ENCODE measurements at regions not wholly inside any gene's neighbourhood (a gene's known extent, or its start where the extent isn't known, plus 50 kb on each side); places are given as distances from the start of the nearest gene placed in this dataset.
"Not testable (repeated sequence)": the region's sequence is repeated elsewhere in the genome, so short reads cannot be mapped to it uniquely, and the experiment has no call there.

DNA sequence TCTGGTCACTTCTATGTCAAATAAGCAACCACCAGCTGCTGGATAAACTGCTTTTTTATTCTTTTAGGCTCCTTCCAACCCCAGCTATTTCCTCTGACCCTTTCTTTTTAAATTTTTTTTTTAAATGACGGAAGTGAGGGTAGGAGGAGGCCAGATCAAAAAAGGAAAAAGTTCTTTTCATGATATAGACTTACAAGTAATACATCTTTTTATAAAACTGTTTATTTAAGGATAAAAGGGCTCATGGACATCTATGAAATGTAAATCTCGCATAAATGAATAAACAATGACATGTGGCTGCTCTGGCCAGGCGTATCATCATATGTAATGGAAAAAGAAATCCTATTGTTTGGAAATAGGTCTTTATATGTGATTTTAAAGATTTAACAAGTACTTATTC is 169.0 kb upstream of the ATP2B1 start:
- 88 to 97% methylated on average over 2 of the region's 3 CpGs for WGBS, 2 experiments
- Histone ChIP-seq H3K4me1 (ENCODE audit: control insufficient read depth, insufficient read depth, low read length) (peaks cover 13% of the 10 kb centered on the region), H3K27me3 (ENCODE audit: control insufficient read depth, insufficient read depth, low read length, poor library complexity, severe bottlenecking) (no peaks in the 10 kb centered on the region), H3K27ac (ENCODE audit: insufficient read depth, low read depth, low read length, poor library complexity, severe bottlenecking) (no peak overlapping the region), H3K4me3 (ENCODE audit: insufficient read depth, low read depth, low read length) (no peak overlapping the region), H3K9me3 (ENCODE audit: control insufficient read depth, low read length) (no peaks in the 10 kb centered on the region), H3K36me3 (ENCODE audit: control insufficient read depth, insufficient read depth, low read length) (no peaks in the 10 kb centered on the region)

DNA sequence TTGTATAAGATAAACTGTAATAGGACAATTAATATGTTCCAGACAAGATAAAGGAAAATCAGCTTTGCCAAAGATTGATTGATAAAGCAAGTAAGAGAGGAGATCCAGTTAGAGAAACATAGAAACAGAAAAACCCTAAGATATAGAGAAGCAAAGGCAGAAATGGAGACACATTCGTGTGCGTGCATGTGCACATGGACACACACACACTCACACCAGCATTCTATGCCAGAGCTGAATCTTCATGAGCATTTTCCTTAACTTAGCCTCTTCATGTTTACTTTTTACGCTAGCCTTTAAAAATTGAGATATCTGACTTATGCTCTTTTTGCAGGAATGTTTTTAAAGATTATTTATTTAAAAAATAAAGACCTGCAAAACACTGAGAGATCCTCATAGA is 168.5 kb upstream of the ATP2B1 start:
- Histone ChIP-seq H3K27me3 (ENCODE audit: control insufficient read depth, insufficient read depth, low read length, poor library complexity, severe bottlenecking) (no peaks in the 10 kb centered on the region), H3K4me1 (ENCODE audit: control insufficient read depth, insufficient read depth, low read length) (peaks cover 10% of the 10 kb centered on the region), H3K36me3 (ENCODE audit: control insufficient read depth, insufficient read depth, low read length) (no peaks in the 10 kb centered on the region), H3K4me3 (ENCODE audit: insufficient read depth, low read depth, low read length) (no peak overlapping the region), H3K27ac (ENCODE audit: insufficient read depth, low read depth, low read length, poor library complexity, severe bottlenecking) (no peak overlapping the region), H3K9me3 (ENCODE audit: control insufficient read depth, low read length) (no peaks in the 10 kb centered on the region)
- 91 to 94% methylated on average over 2 to 3 of the region's 3 CpGs for WGBS, 2 experiments

DNA sequence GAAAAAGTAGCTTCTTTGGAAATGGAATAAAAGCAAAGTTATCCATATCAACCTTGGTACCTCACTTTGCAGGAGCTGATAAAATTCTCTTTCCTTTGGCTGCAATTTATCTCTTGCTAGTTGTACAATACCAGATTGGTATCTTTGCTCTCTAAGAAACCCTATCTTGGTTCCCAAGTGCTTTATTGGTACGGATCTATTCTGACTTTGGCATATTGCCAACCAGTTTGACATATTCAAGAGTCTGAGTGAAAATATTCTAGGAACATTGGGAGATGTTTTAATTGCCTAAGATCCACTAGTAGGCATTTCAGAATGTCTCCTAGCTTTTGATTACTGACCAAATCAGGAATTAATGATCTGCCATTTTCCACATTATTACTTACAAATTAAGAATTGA is 167.2 kb upstream of the ATP2B1 start:
- Histone ChIP-seq H3K27me3 (ENCODE audit: control insufficient read depth, insufficient read depth, low read length, poor library complexity, severe bottlenecking) (no peaks in the 10 kb centered on the region), H3K27ac (ENCODE audit: insufficient read depth, low read depth, low read length, poor library complexity, severe bottlenecking) (no peak overlapping the region), H3K36me3 (ENCODE audit: control insufficient read depth, insufficient read depth, low read length) (no peaks in the 10 kb centered on the region), H3K9me3 (ENCODE audit: control insufficient read depth, low read length) (no peaks in the 10 kb centered on the region), H3K4me1 (ENCODE audit: control insufficient read depth, insufficient read depth, low read length) (peaks cover 5% of the 10 kb centered on the region), H3K4me3 (ENCODE audit: insufficient read depth, low read depth, low read length) (no peak overlapping the region)
- 79 to 89% methylated on average over 1 of the region's 1 CpG for WGBS, 2 experiments

DNA sequence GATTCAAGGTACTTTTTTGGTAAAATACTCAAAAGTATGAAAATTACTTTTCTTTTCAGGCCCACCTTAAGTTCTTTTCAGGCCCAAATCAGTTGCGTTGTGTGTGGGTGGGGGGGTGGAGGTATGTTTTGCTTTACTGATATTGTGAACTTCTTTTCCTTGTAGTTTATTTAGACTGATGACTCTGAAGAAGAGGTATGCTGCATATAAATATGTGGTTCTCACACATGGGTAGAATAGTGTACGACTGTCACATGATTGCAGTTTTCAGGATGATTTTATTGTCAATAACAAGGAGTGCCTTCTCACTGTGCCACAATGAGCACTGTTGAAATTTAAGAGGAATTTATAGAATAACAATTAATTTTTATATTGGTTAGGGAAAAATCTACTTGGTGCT is 166.6 kb upstream of the ATP2B1 start:
- no peak overlapping the region for H3K4me3 ChIP-seq (ENCODE audit: insufficient read depth, low read depth, low read length)
- no peaks in the 10 kb centered on the region for H3K9me3 ChIP-seq (ENCODE audit: control insufficient read depth, low read length)
- H3K27ac ChIP-seq (ENCODE audit: insufficient read depth, low read depth, low read length, poor library complexity, severe bottlenecking), result no peak overlapping the region
- peaks cover 5% of the 10 kb centered on the region for H3K4me1 ChIP-seq (ENCODE audit: control insufficient read depth, insufficient read depth, low read length)
- WGBS, 2 experiments, result 96 to 97% methylated on average over 2 of the region's 2 CpGs
- no peaks in the 10 kb centered on the region for H3K27me3 ChIP-seq (ENCODE audit: control insufficient read depth, insufficient read depth, low read length, poor library complexity, severe bottlenecking)
- no peaks in the 10 kb centered on the region for H3K36me3 ChIP-seq (ENCODE audit: control insufficient read depth, insufficient read depth, low read length)

DNA sequence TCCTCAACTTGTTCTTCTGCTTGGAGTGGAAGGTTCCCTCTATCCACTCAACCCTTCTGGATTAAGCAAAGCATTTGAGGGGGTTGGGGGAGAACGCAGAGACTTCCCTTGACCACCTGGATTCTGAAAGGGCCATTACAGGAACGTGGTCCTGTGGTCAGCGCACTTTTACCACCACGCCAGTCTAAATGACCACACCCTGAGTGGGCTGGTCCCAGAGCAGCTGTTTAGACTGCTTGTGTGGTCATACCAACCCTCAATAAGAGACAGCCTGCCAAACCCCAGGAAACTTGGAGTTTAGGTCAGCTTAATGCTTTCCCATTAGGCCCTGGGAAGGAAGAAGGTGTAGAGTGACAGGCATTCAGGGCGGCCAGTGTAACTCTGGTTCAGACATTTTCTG is 165.5 kb upstream of the ATP2B1 start:
- 92 to 93% methylated on average over 5 of the region's 5 CpGs for WGBS, 2 experiments
- no peaks in the 10 kb centered on the region for H3K36me3 ChIP-seq (ENCODE audit: control insufficient read depth, insufficient read depth, low read length)
- H3K4me1 ChIP-seq (ENCODE audit: control insufficient read depth, insufficient read depth, low read length), result peaks cover 5% of the 10 kb centered on the region
- H3K9me3 ChIP-seq (ENCODE audit: control insufficient read depth, low read length), result no peaks in the 10 kb centered on the region
- no peaks in the 10 kb centered on the region for H3K27me3 ChIP-seq (ENCODE audit: control insufficient read depth, insufficient read depth, low read length, poor library complexity, severe bottlenecking)
- H3K4me3 ChIP-seq (ENCODE audit: insufficient read depth, low read depth, low read length), result no peak overlapping the region
- H3K27ac ChIP-seq (ENCODE audit: insufficient read depth, low read depth, low read length, poor library complexity, severe bottlenecking), result no peak overlapping the region

DNA sequence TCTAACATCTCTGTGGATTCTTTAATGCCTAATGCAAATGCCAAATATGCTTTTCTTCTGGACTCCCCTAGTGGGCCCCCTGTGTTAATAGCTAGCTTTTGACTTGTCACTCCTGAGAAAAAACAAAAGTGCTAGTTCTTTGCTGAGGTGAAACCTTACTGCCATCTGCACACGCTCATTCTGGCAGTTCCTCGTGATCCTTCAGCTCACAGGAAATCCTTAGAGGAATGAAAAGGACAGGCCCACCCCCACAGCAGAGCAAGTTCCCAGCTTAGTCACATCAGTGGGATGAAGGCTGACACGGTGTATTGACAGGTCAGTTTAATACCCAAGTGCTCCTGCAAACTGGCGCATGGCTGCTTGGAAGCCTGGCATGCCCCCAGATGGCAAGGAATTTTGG is 165.1 kb upstream of the ATP2B1 start:
- Histone ChIP-seq H3K36me3 (ENCODE audit: control insufficient read depth, insufficient read depth, low read length) (no peaks in the 10 kb centered on the region), H3K27me3 (ENCODE audit: control insufficient read depth, insufficient read depth, low read length, poor library complexity, severe bottlenecking) (no peaks in the 10 kb centered on the region), H3K9me3 (ENCODE audit: control insufficient read depth, low read length) (no peaks in the 10 kb centered on the region), H3K4me3 (ENCODE audit: insufficient read depth, low read depth, low read length) (no peak overlapping the region), H3K27ac (ENCODE audit: insufficient read depth, low read depth, low read length, poor library complexity, severe bottlenecking) (no peak overlapping the region), H3K4me1 (ENCODE audit: control insufficient read depth, insufficient read depth, low read length) (peaks cover 5% of the 10 kb centered on the region)
- WGBS, 2 experiments, result 78 to 82% methylated on average over 4 of the region's 4 CpGs

DNA sequence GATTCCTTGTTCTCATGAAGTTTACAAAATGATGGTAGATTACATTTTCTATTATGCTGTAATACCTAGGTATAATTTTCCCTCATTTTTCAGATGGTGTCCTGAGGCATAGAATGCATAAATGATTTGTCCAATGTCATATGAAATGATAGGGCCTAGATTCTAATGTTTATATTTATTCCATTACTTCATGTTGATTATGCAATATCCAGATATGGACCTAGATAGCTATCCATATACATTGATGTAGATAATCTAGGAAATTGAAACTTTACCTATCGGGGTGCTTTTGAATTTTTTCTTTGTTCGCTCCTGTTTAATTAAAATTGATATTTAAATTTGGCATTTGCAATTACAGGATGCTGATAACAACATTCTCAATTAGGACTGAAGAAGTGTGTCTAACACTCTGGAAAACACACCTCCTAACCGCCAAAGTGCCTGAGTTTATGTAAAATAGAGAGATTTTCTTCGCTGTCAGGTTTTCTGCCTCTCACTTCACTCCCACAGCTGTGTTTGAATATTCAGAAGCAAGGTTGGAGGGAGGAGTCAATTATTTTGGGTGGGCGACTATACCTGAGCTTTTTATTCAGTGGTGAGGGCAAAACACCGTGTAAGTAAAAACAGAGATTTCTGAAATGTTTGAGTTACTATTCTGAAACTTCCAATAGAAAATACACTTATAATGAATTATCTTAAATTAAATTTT is 164.4 kb upstream of the ATP2B1 start:
- Histone ChIP-seq H3K27me3 (ENCODE audit: control insufficient read depth, insufficient read depth, low read length, poor library complexity, severe bottlenecking) (no peaks in the 10 kb centered on the region), H3K36me3 (ENCODE audit: control insufficient read depth, insufficient read depth, low read length) (no peaks in the 10 kb centered on the region), H3K4me3 (ENCODE audit: insufficient read depth, low read depth, low read length) (no peak overlapping the region), H3K27ac (ENCODE audit: insufficient read depth, low read depth, low read length, poor library complexity, severe bottlenecking) (no peak overlapping the region), H3K9me3 (ENCODE audit: control insufficient read depth, low read length) (no peaks in the 10 kb centered on the region), H3K4me1 (ENCODE audit: control insufficient read depth, insufficient read depth, low read length) (peaks cover 5% of the 10 kb centered on the region)
- 90 to 91% methylated on average over 3 to 4 of the region's 6 CpGs for WGBS, 2 experiments

DNA sequence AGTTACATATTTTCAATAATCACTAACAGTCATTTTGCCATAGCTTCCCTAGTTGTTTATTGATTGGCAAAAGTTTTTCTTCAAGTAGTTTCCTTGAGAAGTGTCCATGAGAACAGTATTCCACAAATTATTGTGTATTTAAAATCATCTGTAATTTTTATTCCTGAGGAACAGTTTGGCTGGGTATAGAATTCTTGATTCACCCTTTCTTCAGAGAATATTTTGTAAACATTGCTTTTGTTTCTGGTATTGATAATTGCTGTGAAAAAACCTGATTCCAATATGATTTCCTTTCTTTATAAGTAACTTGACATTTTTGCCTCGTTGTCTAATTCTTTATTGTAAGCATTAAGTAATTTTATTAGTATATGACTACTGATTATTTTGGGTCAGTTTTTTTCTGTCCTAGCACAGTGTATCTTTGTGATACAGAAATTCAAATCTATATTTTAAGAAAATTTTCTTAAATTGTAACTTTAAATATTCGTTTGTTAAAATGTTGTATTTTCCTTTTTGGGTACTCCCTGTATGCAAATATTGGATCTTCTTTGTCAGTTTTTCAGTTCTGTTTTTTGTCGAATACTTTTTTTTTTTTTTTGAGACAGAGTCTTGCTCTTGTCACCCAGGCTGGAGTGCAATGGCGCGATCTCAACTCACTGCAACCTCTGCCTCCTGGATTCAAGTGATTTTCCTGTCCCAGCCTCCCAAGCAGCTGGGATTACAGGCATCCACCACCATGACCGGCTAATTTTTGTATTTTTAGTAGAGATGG is 162.0 kb upstream of the ATP2B1 start:
- 93% methylated on average over 4 to 5 of the region's 6 CpGs for WGBS, 2 experiments
- Histone ChIP-seq H3K9me3 (ENCODE audit: control insufficient read depth, low read length) (no peaks in the 10 kb centered on the region), H3K27ac (ENCODE audit: insufficient read depth, low read depth, low read length, poor library complexity, severe bottlenecking) (no peak overlapping the region), H3K36me3 (ENCODE audit: control insufficient read depth, insufficient read depth, low read length) (no peaks in the 10 kb centered on the region), H3K4me1 (ENCODE audit: control insufficient read depth, insufficient read depth, low read length) (peaks cover 5% of the 10 kb centered on the region), H3K27me3 (ENCODE audit: control insufficient read depth, insufficient read depth, low read length, poor library complexity, severe bottlenecking) (no peaks in the 10 kb centered on the region), H3K4me3 (ENCODE audit: insufficient read depth, low read depth, low read length) (no peak overlapping the region)

DNA sequence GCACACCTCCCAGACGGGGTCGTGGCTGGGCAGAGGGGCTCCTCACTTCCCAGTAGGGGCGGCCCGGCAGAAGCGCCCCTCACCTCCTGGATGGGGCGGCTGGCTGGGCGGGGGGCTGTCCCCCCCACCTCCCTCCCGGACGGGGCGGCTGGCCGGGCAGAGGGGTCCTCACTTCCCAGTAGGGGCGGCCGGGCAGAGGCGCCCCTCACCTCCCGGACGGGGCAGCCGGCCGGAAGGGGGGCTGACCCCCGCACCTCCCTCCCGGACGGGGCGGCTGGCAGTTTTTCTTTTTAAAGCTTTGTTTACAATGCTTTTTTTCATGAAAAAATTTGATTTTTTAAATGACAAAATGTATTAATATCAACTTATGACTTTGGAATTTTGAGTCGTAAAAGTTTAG is 159.0 kb upstream of the ATP2B1 start:
- H3K9me3 ChIP-seq (ENCODE audit: control insufficient read depth, low read length); H3K36me3 ChIP-seq (ENCODE audit: control insufficient read depth, insufficient read depth, low read length); H3K27ac ChIP-seq (ENCODE audit: insufficient read depth, low read depth, low read length, poor library complexity, severe bottlenecking); H3K4me3 ChIP-seq (ENCODE audit: insufficient read depth, low read depth, low read length); H3K4me1 ChIP-seq (ENCODE audit: control insufficient read depth, insufficient read depth, low read length); H3K27me3 ChIP-seq (ENCODE audit: control insufficient read depth, insufficient read depth, low read length, poor library complexity, severe bottlenecking): not testable (repeated sequence)
- WGBS, 2 experiments, result 95 to 97% methylated on average over 16 to 22 of the region's 23 CpGs

DNA sequence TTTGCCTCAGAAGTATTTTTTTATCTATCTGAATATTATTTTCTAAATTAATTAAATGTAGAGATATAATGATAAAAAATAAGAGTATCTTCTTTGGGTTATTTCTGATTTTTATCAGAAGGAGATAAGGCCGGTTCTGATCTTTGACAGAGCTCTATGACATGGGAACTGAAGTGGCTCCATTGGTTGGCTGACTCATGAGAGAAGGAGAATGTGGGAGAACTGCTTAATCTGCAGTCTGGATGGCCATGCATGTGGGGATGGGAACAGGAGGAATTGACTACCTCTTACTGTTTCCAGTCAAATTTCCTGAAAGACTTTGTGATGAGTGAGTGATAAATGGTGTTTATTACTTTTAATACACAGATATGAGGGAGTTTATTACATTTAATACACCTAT is 155.8 kb upstream of the ATP2B1 start:
- no peak overlapping the region for H3K4me3 ChIP-seq (ENCODE audit: insufficient read depth, low read depth, low read length)
- no peaks in the 10 kb centered on the region for H3K9me3 ChIP-seq (ENCODE audit: control insufficient read depth, low read length)
- peaks cover 6% of the 10 kb centered on the region for H3K4me1 ChIP-seq (ENCODE audit: control insufficient read depth, insufficient read depth, low read length)
- H3K27me3 ChIP-seq (ENCODE audit: control insufficient read depth, insufficient read depth, low read length, poor library complexity, severe bottlenecking), result no peaks in the 10 kb centered on the region
- H3K27ac ChIP-seq (ENCODE audit: insufficient read depth, low read depth, low read length, poor library complexity, severe bottlenecking), result no peak overlapping the region
- WGBS, 2 experiments, result 35 to 38% methylated on average over 1 of the region's 1 CpG
- H3K36me3 ChIP-seq (ENCODE audit: control insufficient read depth, insufficient read depth, low read length), result no peaks in the 10 kb centered on the region
